HuH-7.5 (cell line): ENCODE measurements at regions not wholly inside any gene's neighbourhood (a gene's known extent, or its start where the extent isn't known, plus 50 kb on each side); places are given as distances from the start of the nearest gene placed in this dataset.

Experiments
- DNase-seq: peaks from one replicate; pipeline ENCODE4 v3.0.0; 2011; ENCODE audit warnings: low spot score

- no peak for DNase-seq
Measured at GRCh38 chr7:156223935-156224832, 411.9 kb upstream of the SHH start.

GRCh38 chr7:156222611-156223010 is 410.3 kb upstream of the SHH start:
- DNase-seq: no peak

GRCh38 chr7:156222151-156222550 is 409.9 kb upstream of the SHH start:
- DNase-seq: no peak

- no peak for DNase-seq
Measured at GRCh38 chr7:156220701-156221100, 408.4 kb upstream of the SHH start.

- DNase-seq: no peak
Measured at GRCh38 chr7:156220078-156220605, 407.9 kb upstream of the SHH start.

- DNase-seq: no peak
Measured at GRCh38 chr7:156219307-156220077, 407.2 kb upstream of the SHH start.

GRCh38 chr7:156218544-156219306 is 406.5 kb upstream of the SHH start:
- DNase-seq: no peak

- no peak for DNase-seq
Measured at GRCh38 chr7:156217803-156218202, 405.5 kb upstream of the SHH start.

GRCh38 chr7:156209087-156209486 is 396.8 kb upstream of the SHH start:
- DNase-seq: no peak

- DNase-seq: no peak
Measured at GRCh38 chr7:156207306-156207705, 395.0 kb upstream of the SHH start.

- no peak for DNase-seq
Measured at GRCh38 chr7:156206174-156206573, 393.9 kb upstream of the SHH start.

- DNase-seq: no peak
Measured at GRCh38 chr7:156204820-156205219, 392.6 kb upstream of the SHH start.

- DNase-seq: no peak
Measured at GRCh38 chr7:156203923-156204322, 391.7 kb upstream of the SHH start.

- DNase-seq: no peak
Measured at GRCh38 chr7:156198277-156198676, 386.0 kb upstream of the SHH start.

GRCh38 chr7:156196649-156197048 is 384.4 kb upstream of the SHH start:
- DNase-seq: no peak

GRCh38 chr7:156195276-156195675 is 383.0 kb upstream of the SHH start:
- DNase-seq: no peak

- no peak for DNase-seq
Measured at GRCh38 chr7:156194813-156195212, 382.6 kb upstream of the SHH start.

GRCh38 chr7:156192921-156193320 is 380.7 kb upstream of the SHH start:
- DNase-seq: no peak

GRCh38 chr7:156191090-156191489 is 378.8 kb upstream of the SHH start:
- no peak for DNase-seq

GRCh38 chr7:156185076-156185475 is 372.8 kb upstream of the SHH start:
- no peak for DNase-seq

GRCh38 chr7:156184164-156184563 is 371.9 kb upstream of the SHH start:
- no peak for DNase-seq
